GDM1 (cell line): ENCODE measurements at regions not wholly inside any gene's neighbourhood (a gene's known extent, or its start where the extent isn't known, plus 50 kb on each side); places are given as distances from the start of the nearest gene placed in this dataset.

Experiments used
- DNase-seq: peaks from one replicate; lab custom pipeline; 2025; lab: John Stamatoyannopoulos, UW

- DNase-seq = no peak
These were observed 128.7 kb upstream of the GLI2 start for GRCh38 chr2:120606931-120607330.

- DNase-seq = no peak
These were observed 128.2 kb upstream of the GLI2 start for GRCh38 chr2:120607506-120607905.

DNA sequence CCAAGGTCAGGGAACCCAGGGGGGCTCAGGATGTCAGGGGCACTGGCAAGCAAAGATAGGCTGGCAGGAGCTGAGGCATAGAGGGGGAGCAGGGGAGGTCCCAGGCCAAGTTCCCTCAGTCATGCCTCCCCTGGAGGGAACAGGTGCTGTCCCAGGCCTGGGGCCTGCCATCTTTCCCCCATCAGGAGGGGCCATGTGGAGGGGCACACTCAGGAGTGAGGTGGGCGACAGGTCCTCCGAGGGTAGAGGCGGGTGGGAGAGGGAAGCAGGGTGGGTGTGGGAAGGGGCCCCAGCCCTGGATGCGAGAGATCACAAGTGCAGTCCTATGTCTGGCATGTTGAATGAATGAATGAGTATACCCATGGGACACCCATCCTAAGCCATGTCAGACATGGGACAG lies 127.7 kb upstream of the GLI2 start:
- DNase-seq = no peak

GRCh38 chr2:120609826-120610395 lies 125.8 kb upstream of the GLI2 start:
- DNase-seq = no peak

DNA sequence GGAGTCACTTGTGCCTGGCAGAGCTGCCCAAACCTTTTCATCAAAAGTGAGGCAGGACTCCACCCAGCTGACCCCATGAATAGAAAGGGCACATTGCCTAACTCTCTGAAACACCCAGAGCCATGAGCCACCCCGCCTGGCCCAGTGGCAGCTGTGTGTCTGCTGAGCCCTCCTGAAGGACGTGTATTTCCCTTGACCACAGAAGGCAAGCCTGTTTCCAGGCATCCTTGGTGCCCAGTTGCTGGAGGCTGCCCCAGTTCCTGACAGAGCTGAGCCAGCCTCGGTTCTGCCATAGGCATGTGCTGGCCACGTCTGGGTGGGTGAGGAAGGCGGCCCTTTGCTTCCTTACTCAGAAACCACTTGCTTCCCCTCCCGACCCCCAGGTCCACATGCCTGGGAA lies 124.7 kb upstream of the GLI2 start:
- no peak for DNase-seq

GRCh38 chr2:120611961-120612360 lies 123.7 kb upstream of the GLI2 start:
- DNase-seq = no peak

GRCh38 chr2:120612471-120612870 lies 123.2 kb upstream of the GLI2 start:
- DNase-seq = no peak

GRCh38 chr2:120612931-120613330 lies 122.7 kb upstream of the GLI2 start:
- no peak for DNase-seq

DNA sequence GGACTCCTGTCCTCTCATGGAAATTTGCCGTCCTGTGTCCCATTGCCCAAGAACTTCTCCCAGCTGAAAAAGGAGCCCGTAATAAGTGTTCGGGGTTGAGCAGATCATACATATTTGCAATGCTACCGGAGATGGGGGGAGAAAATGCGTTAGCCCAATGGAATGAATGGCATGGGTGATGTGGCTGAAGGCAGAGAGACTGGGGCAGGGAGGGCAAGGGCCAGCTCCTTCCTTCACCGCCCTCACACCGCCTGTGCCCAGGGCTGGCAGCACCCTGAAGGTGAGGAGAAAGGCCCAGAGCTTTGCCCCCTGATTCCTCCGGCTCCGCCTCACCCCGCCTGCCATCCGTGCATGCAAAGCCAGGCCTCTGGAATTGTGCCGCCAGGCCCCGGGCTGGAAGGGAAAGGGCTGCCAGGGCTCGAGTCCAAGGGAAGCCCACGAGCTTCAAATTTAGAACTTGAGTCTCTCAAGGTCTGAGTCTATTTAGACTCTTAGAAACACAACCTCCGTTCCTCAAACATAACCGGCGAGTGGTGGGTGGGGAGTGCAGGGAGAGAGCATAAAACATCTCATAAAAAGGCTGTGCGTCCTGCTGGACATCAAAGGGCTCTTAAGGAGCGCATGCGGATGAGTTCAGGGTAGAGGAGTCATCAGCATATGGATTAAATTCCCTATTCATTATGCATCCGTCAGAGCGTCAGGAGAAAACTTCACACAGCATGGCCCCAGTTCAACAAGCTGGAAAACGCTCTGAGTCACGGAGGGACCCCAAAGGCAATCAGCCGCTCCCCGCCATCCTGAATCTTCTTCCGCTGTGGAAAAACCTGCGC lies 121.7 kb upstream of the GLI2 start:
- DNase-seq = no peak

- DNase-seq = no peak
These were observed 120.8 kb upstream of the GLI2 start for GRCh38 chr2:120614901-120615300.

- DNase-seq = no peak
These were observed 119.4 kb upstream of the GLI2 start for GRCh38 chr2:120616261-120616660.

DNA sequence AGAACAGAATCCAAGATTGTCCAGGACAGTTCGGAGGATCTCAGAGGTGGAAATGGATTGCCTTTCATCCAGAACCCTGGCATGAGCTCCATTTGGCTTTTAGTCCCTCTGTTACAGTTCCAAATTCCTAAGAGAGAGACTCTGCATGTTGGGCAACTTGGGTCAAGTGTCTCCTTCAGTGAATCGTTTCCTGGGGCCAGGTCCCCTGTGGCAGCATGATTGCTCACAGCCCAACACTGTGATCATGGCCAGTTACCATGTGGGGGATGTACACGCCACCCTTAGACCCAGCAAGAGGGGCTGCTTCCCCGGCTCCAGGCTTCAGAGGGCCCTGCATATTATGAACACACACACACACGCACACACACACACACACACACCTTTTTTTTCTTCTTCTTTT lies 118.6 kb upstream of the GLI2 start:
- DNase-seq = no peak

- DNase-seq = no peak
These were observed 116.8 kb upstream of the GLI2 start for GRCh38 chr2:120618830-120619229.

DNA sequence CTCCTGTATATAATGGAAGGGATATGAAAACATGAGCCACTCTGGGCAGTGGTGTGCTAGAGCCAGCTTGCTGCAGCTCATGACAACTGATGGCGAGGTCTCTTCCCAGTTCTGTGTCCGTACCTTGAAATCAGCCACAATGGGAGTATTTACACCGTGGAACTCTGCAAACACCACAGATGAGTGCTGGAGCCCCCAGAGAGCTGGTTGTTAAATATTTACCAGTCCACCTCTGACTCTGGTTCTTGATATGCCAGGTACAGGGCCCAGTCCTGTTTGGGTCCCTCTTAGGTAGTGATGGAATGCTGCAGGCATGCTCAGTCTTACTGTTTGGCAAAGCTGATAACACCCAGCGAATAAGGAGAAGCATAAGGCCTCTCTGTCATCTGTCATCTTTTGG lies 116.1 kb upstream of the GLI2 start:
- no peak for DNase-seq

DNA sequence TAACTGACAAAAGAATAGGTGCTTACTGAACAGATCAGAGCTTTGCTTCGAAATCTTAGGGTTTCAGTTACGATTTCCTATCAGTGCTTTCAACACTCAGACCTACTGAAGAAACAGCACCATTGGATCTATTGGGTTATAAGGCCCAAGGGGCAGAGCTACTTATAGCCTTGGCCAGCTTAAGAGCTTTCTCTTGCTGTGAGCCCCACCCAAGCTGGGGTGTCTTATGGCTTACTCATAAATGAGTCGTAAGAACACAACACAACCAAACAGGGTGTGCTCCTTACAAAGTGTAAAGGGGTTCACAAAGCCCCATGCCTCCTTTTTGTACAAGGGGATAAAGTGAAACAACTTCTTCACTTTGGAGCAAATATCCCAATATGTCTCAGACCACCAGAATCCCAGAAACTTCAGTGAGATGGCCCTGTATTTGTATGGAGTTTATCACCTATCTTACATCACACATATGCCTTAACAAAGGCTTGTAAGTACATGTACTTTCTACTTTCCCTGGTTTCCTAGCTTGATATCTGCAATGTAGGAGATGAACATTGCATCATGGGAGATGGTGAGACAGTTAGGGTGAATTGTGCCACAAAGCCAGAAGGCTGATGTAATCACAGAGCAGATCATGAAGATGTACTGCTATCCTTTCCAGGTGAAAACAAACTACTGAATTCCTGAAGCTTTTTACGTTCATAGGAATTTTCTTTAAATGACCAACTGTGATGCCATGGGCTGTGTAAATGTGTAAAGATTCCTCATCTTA lies 115.5 kb upstream of the GLI2 start:
- no peak for DNase-seq

- DNase-seq = no peak
These were observed 113.4 kb upstream of the GLI2 start for GRCh38 chr2:120622159-120622869.

DNA sequence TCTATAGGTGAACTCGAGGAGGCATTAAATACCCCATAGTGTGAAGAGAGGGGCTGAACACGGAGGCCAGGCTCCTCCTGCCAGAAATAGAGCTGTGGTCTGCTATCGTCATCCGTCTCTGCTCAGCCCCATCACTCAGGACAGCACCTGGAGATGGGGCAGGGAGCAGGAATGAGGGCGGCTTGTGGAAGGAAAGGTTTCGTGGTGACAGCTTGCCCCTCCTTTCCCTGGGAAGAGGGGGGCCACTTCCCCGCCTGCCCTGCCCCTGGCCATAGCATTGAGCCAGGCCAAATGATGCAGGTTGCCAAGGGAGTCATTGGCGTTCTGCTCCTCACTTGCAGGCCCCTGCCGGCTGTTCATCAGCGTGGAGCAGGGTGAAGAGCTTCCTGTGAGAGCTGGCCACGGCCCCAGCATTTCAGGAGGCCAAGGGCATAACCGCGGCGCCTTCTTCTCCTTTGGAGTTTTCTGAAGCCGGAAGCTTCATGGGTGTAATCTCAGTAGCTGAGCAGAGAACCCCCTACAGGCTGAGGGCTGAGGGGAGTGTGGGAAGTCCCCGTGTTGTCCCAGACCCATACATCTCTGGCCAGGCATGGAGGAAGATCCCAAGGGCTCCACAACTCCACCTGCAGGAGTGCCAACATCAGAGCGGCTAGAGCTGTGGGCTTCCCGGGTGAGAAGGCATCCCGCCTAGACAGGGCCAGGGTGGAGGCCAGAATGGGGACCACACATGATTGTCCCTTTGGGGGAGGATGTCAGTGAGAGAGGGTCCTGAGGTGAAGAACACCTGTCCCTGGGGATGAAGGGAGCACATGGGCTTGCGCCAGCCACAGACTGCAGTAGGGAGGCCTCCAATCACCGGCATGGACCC lies 112.5 kb upstream of the GLI2 start:
- no peak for DNase-seq

DNA sequence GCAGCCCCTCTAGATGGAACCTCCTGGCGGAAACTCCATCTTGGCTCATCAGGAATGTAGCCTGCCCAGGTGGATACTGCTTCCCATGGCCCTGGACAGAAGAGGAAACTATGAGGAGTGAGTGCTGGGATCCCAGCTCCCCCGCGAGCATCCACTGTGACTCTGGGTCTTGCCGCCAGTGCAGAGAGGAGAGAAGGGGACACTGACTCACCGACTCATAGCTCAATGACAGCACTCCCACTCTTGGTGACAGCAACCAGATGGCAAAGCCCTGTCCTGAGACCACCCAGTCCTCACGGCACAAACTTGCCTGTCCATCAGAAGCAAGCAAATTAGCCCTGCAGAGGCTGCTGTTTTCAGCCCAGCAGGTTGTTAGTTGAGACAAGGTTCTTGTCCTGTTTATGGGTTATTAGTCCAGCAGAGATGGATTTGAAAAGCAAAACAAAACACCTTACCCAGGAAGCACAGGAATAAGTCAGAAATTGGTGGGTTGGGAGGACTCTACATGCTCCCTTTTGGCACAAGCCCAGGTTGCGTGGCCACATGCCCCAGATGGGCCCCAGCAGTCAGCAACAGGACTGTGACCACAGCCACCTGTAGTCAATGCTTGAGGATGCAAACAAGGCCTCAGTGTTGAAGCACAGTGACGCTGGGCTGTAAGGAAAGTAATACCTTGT lies 111.5 kb upstream of the GLI2 start:
- no peak for DNase-seq

GRCh38 chr2:120624738-120625446 lies 110.8 kb upstream of the GLI2 start:
- no peak for DNase-seq

- DNase-seq = no peak
These were observed 109.7 kb upstream of the GLI2 start for GRCh38 chr2:120625865-120626560.
